GM12878 (cell line): ENCODE measurements at regions not wholly inside any gene's neighbourhood (a gene's known extent, or its start where the extent isn't known, plus 50 kb on each side); places are given as distances from the start of the nearest gene placed in this dataset.

Experiments used
- ATAC-seq: fragments of 200-7000 bp; cut with Tn5 transposase; 3 replicates; pipeline ENCODE4 v1.9.1; 2020; ENCODE audit warnings: mild to moderate bottlenecking, moderate library complexity
- BruUV-seq: library from RNA; stranded (reverse); fragments of 400-500 nt; replicated peaks from 2 replicates; lab custom pipeline; 2021; lab: Mats Ljungman, UMichigan
- CTCF ChIA-PET: fragments of 300-600 bp; sonication (Branson Sonifier 250); formaldehyde crosslinking; extraction: SDS; loops from one replicate; lab custom pipeline; 2021; ENCODE audit warnings: inconsistent platforms; lab: Yijun Ruan, JAX
- POLR2A ChIA-PET: fragments of 350-600 bp; formaldehyde crosslinking; extraction: SDS; loops from one replicate; lab custom pipeline; 2021; ENCODE audit warnings: inconsistent platforms; lab: Charles Lee
- RAD21 ChIA-PET: fragments of 300-600 bp; sonication (Branson Sonifier 250); formaldehyde crosslinking; loops from one replicate; lab custom pipeline; 2023; ENCODE audit warnings: antibody characterized with exemption; ENCODE audit not compliant: unreplicated experiment; lab: Charles Lee
- SMC1A ChIA-PET: fragments of 300-600 bp; sonication (Branson Sonifier 250); formaldehyde crosslinking; loops from one replicate; lab custom pipeline; 2023; ENCODE audit not compliant: unreplicated experiment, uncharacterized antibody; lab: Charles Lee
- DNase-seq: peaks from one replicate; pipeline ENCODE4 v3.0.0-alpha.2; 2011; ENCODE audit warnings: low read depth, low spot score
- FAIRE-seq: peaks from 3 replicates; lab custom pipeline; 2011; peaks lifted over from hg19 to GRCh38; lab: Jason Lieb, UNC
- H2AFZ ChIP-seq: 2 replicates; pipeline ENCODE4 v1.6.0; 2011; ENCODE audit warnings: low read depth, low read length, control low read depth; ENCODE audit not compliant: control insufficient read depth
- H3K27ac ChIP-seq: 2 replicates; pipeline ENCODE4 v1.5.1; 2011; ENCODE audit warnings: control low read depth; ENCODE audit not compliant: control insufficient read depth, insufficient read depth
- H3K27me3 ChIP-seq, 2 experiments: replicated peaks in 1 of 2; 2 replicates each; pipeline versions ENCODE4 v1.6.0 to v1.6.1; 2011; ENCODE audit warnings: low read length in 1 of 2; ENCODE audit not compliant: control insufficient read depth in 2 of 2, insufficient read depth in 2 of 2
- H3K36me3 ChIP-seq, 2 experiments: 2 replicates each; pipeline ENCODE4 v1.5.1; 2011; ENCODE audit warnings: low read length in 1 of 2; ENCODE audit not compliant: control insufficient read depth in 2 of 2, insufficient read depth in 2 of 2
- H3K4me1 ChIP-seq: 2 replicates; pipeline ENCODE4 v1.6.1; 2011; ENCODE audit warnings: mild to moderate bottlenecking, low read length, moderate library complexity, mixed read lengths; ENCODE audit not compliant: control insufficient read depth, insufficient read depth
- H3K4me2 ChIP-seq: 2 replicates; pipeline ENCODE4 v1.6.0; 2011; ENCODE audit warnings: control low read depth; ENCODE audit not compliant: control insufficient read depth, insufficient read depth
- H3K4me3 ChIP-seq: fragments of 200-600 bp; sonication (generic); 2 replicates; pipeline ENCODE4 v1.5.1; 2016
- H3K79me2 ChIP-seq: 2 replicates; pipeline ENCODE4 v1.6.0; 2011; ENCODE audit warnings: low read length; ENCODE audit not compliant: control insufficient read depth, insufficient read depth
- H3K9ac ChIP-seq: 2 replicates; pipeline ENCODE4 v1.8.0; 2011; ENCODE audit warnings: low read length, control low read depth, mixed read lengths; ENCODE audit not compliant: control insufficient read depth, insufficient read depth
- H3K9me3 ChIP-seq: replicated peaks from 3 replicates; pipeline ENCODE4 v1.5.1; 2011; ENCODE audit warnings: mild to moderate bottlenecking, low read length; ENCODE audit not compliant: control insufficient read depth, insufficient read depth
- H4K20me1 ChIP-seq: 2 replicates; pipeline ENCODE4 v1.6.0; 2011; ENCODE audit not compliant: control insufficient read depth, insufficient read depth
- ETV6 ChIP-seq, 2 experiments: fragments of 450-650 bp in 1 of 2; IDR thresholded peaks in 1 of 2; conservative IDR thresholded peaks in 1 of 2; 2 replicates each; pipeline ENCODE4 v1.6.1; 2014; ENCODE audit warnings: antibody characterized with exemption in 1 of 2, borderline replicate concordance in 1 of 2, low read depth in 1 of 2, mild to moderate bottlenecking in 1 of 2, moderate library complexity in 1 of 2
- GATAD2B ChIP-seq: fragments of 450-650 bp; conservative IDR thresholded peaks from 2 replicates; pipeline ENCODE4 v1.6.1; 2017; ENCODE audit warnings: low read depth, mild to moderate bottlenecking, moderate library complexity
- HCFC1 ChIP-seq: fragments of 150-350 bp; IDR thresholded peaks from 2 replicates; pipeline ENCODE4 v1.6.1; 2014; ENCODE audit warnings: low read length
- HDGF ChIP-seq: fragments of 450-650 bp; IDR thresholded peaks from 2 replicates; pipeline ENCODE4 v1.6.1; 2016; ENCODE audit warnings: antibody characterized with exemption
- LARP7 ChIP-seq: fragments of 450-650 bp; IDR thresholded peaks from 2 replicates; pipeline ENCODE4 v1.6.1; 2017; ENCODE audit warnings: mild to moderate bottlenecking
- PAX5 ChIP-seq: IDR thresholded peaks from 2 replicates; pipeline ENCODE4 v1.6.1; 2011; ENCODE audit warnings: low read depth, low read length, borderline replicate concordance
- POU2F2 ChIP-seq: IDR thresholded peaks from 3 replicates; pipeline ENCODE4 v1.6.1; 2011; ENCODE audit warnings: low read depth, mild to moderate bottlenecking, low read length, borderline replicate concordance
- RB1 ChIP-seq: fragments of 450-650 bp; formaldehyde crosslinking; IDR thresholded peaks from 2 replicates; pipeline ENCODE4 v1.6.1; 2017; ENCODE audit warnings: mild to moderate bottlenecking, borderline replicate concordance
- WGBS: methylation state at CpG from one replicate; pipeline ENCODE4 v1.1.6; 2016; ENCODE audit warnings: low lambda C conversion rate; ENCODE audit not compliant: insufficient replicate concordance, insufficient coverage; ENCODE audit errors: missing lambda C conversion rate; 5-methylcytosine and 5-hydroxymethylcytosine counted together
- in situ Hi-C: fragments of 300-500 bp; cut with MboI; formaldehyde crosslinking; loops from 9 replicates; pipeline ENCODE4 v1.14.3; 2018; ENCODE audit warnings: mixed read lengths
- intact Hi-C: fragments of 100-400 bp; cut with micrococcal nuclease; formaldehyde crosslinking; loops from one replicate; pipeline ENCODE4 v1.14.2; 2022; ENCODE audit not compliant: unreplicated experiment
- TF ChIP-seq, protein P1 (sequence below): fragments of 450-650 bp; IDR thresholded peaks from 2 replicates; pipeline ENCODE4 v1.6.1; 2016; ENCODE audit warnings: mild to moderate bottlenecking, moderate library complexity, borderline replicate concordance
- TF ChIP-seq, protein P2 (sequence below): IDR thresholded peaks from 2 replicates; pipeline ENCODE4 v1.6.1; 2012; ENCODE audit warnings: low read length, inconsistent platforms
- TF ChIP-seq, protein P3 (sequence below): IDR thresholded peaks from 2 replicates; pipeline ENCODE4 v1.6.1; 2011; ENCODE audit warnings: borderline replicate concordance, low read depth, mild to moderate bottlenecking, moderate library complexity, mixed read lengths, low read length; ENCODE audit not compliant: insufficient read depth; ENCODE audit errors: extremely low read length
- TF ChIP-seq, protein P4 (sequence below): fragments of 450-650 bp; IDR thresholded peaks from 2 replicates; pipeline ENCODE4 v1.6.1; 2017; ENCODE audit warnings: mild to moderate bottlenecking, moderate library complexity
- TF ChIP-seq, protein P5 (sequence below): fragments of 450-650 bp; IDR thresholded peaks from 2 replicates; pipeline ENCODE4 v1.6.1; 2016; ENCODE audit warnings: mild to moderate bottlenecking

DNA sequence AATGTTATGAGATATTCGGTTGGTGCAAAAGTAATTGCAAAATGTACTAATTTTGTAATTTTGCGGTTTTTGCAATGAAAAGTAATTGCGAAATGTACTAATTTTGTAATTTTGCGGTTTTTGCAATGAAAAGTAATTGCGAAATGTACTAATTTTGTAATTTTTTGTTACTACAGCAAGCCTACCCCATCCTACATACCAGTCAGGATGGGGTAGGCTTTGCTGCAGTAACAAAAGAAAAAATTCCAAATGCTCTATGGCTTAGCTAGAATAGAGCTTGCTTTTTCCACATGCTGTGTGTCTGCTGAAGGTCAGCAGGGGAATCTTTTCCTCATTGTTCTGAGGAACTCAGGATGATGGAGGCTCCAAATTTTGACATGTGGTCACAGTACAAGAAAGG lies 83.3 kb upstream of the GPRC5B start:
- no TSS peak for BruUV-seq
- FAIRE-seq (no peak), DNase-seq (no peak), ATAC-seq (no peak)
- no peak overlapping the region for H3K9ac ChIP-seq
- RAD21 ChIA-PET = no interaction called here
- no peaks in the 10 kb centered on the region for H3K9me3 ChIP-seq
- no peaks in the 10 kb centered on the region for H3K36me3 ChIP-seq
- 39% methylated on average over 5 of the region's 5 CpGs for WGBS
- CTCF ChIA-PET = no interaction called here
- no peaks in the 10 kb centered on the region for H4K20me1 ChIP-seq
- no peak overlapping the region for H2AFZ ChIP-seq
- SMC1A ChIA-PET = interaction anchor here (1.0 kb wide), 1 partner anchor 333 kb away, joined by 3 read pairs; no protein-coding TSS in a partner anchor
- no peak overlapping the region for H3K4me3 ChIP-seq
- POLR2A ChIA-PET = no interaction called here
- no peaks in the 10 kb centered on the region for H3K27me3 ChIP-seq
- in situ Hi-C loops (no loop called here), intact Hi-C loops (no loop called here)
- H3K27ac ChIP-seq = no peak overlapping the region
- no peak overlapping the region for H3K4me2 ChIP-seq
- H3K79me2 ChIP-seq = no peaks in the 10 kb centered on the region
- no peaks in the 10 kb centered on the region for H3K4me1 ChIP-seq
- TF ChIP-seq PAX5 (no peak), GATAD2B (no peak), HDGF (no peak), LARP7 (no peak), RB1 (no peak), POU2F2 (no peak), ETV6 (conservative IDR thresholded peaks at IDR 0.05 in 1 of 2, IDR thresholded peaks at IDR 0.05 in 1 of 2; ENCODE audit: borderline replicate concordance in 1 of 2, low read depth in 1 of 2) (no peak), HCFC1 (no peak)
- TF ChIP-seq, protein P1, sequence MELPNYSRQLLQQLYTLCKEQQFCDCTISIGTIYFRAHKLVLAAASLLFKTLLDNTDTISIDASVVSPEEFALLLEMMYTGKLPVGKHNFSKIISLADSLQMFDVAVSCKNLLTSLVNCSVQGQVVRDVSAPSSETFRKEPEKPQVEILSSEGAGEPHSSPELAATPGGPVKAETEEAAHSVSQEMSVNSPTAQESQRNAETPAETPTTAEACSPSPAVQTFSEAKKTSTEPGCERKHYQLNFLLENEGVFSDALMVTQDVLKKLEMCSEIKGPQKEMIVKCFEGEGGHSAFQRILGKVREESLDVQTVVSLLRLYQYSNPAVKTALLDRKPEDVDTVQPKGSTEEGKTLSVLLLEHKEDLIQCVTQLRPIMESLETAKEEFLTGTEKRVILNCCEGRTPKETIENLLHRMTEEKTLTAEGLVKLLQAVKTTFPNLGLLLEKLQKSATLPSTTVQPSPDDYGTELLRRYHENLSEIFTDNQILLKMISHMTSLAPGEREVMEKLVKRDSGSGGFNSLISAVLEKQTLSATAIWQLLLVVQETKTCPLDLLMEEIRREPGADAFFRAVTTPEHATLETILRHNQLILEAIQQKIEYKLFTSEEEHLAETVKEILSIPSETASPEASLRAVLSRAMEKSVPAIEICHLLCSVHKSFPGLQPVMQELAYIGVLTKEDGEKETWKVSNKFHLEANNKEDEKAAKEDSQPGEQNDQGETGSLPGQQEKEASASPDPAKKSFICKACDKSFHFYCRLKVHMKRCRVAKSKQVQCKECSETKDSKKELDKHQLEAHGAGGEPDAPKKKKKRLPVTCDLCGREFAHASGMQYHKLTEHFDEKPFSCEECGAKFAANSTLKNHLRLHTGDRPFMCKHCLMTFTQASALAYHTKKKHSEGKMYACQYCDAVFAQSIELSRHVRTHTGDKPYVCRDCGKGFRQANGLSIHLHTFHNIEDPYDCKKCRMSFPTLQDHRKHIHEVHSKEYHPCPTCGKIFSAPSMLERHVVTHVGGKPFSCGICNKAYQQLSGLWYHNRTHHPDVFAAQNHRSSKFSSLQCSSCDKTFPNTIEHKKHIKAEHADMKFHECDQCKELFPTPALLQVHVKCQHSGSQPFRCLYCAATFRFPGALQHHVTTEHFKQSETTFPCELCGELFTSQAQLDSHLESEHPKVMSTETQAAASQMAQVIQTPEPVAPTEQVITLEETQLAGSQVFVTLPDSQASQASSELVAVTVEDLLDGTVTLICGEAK = no peak
- TF ChIP-seq, protein P2, sequence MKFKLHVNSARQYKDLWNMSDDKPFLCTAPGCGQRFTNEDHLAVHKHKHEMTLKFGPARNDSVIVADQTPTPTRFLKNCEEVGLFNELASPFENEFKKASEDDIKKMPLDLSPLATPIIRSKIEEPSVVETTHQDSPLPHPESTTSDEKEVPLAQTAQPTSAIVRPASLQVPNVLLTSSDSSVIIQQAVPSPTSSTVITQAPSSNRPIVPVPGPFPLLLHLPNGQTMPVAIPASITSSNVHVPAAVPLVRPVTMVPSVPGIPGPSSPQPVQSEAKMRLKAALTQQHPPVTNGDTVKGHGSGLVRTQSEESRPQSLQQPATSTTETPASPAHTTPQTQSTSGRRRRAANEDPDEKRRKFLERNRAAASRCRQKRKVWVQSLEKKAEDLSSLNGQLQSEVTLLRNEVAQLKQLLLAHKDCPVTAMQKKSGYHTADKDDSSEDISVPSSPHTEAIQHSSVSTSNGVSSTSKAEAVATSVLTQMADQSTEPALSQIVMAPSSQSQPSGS = no peak
- TF ChIP-seq, protein P3, sequence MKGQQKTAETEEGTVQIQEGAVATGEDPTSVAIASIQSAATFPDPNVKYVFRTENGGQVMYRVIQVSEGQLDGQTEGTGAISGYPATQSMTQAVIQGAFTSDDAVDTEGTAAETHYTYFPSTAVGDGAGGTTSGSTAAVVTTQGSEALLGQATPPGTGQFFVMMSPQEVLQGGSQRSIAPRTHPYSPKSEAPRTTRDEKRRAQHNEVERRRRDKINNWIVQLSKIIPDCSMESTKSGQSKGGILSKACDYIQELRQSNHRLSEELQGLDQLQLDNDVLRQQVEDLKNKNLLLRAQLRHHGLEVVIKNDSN = no peak
- TF ChIP-seq, protein P4, sequence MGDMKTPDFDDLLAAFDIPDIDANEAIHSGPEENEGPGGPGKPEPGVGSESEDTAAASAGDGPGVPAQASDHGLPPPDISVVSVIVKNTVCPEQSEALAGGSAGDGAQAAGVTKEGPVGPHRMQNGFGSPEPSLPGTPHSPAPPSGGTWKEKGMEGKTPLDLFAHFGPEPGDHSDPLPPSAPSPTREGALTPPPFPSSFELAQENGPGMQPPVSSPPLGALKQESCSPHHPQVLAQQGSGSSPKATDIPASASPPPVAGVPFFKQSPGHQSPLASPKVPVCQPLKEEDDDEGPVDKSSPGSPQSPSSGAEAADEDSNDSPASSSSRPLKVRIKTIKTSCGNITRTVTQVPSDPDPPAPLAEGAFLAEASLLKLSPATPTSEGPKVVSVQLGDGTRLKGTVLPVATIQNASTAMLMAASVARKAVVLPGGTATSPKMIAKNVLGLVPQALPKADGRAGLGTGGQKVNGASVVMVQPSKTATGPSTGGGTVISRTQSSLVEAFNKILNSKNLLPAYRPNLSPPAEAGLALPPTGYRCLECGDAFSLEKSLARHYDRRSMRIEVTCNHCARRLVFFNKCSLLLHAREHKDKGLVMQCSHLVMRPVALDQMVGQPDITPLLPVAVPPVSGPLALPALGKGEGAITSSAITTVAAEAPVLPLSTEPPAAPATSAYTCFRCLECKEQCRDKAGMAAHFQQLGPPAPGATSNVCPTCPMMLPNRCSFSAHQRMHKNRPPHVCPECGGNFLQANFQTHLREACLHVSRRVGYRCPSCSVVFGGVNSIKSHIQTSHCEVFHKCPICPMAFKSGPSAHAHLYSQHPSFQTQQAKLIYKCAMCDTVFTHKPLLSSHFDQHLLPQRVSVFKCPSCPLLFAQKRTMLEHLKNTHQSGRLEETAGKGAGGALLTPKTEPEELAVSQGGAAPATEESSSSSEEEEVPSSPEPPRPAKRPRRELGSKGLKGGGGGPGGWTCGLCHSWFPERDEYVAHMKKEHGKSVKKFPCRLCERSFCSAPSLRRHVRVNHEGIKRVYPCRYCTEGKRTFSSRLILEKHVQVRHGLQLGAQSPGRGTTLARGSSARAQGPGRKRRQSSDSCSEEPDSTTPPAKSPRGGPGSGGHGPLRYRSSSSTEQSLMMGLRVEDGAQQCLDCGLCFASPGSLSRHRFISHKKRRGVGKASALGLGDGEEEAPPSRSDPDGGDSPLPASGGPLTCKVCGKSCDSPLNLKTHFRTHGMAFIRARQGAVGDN = no peak
- TF ChIP-seq, protein P5, sequence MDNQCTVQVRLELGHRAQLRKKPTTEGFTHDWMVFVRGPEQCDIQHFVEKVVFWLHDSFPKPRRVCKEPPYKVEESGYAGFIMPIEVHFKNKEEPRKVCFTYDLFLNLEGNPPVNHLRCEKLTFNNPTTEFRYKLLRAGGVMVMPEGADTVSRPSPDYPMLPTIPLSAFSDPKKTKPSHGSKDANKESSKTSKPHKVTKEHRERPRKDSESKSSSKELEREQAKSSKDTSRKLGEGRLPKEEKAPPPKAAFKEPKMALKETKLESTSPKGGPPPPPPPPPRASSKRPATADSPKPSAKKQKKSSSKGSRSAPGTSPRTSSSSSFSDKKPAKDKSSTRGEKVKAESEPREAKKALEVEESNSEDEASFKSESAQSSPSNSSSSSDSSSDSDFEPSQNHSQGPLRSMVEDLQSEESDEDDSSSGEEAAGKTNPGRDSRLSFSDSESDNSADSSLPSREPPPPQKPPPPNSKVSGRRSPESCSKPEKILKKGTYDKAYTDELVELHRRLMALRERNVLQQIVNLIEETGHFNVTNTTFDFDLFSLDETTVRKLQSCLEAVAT = no peak
